ENCODE measurements at regions not wholly inside any gene's neighbourhood (a gene's known extent, or its start where the extent isn't known, plus 50 kb on each side); places are given as distances from the start of the nearest gene placed in this dataset.

- TF ChIP-seq CTCF (conservative IDR thresholded peaks at IDR 0.05) (no peak), ZFX (IDR thresholded peaks at IDR 0.05) (no peak)
These were observed 77.4 kb upstream of the BTG3 start for GRCh38 chr21:17690078-17690494.
